CD4-positive, alpha-beta T cell (primary cell): ENCODE measurements at regions not wholly inside any gene's neighbourhood (a gene's known extent, or its start where the extent isn't known, plus 50 kb on each side); places are given as distances from the start of the nearest gene placed in this dataset.

Experiments
- ATAC-seq: fragments of 200-7000 bp; cut with Tn5 transposase; one replicate; pipeline ENCODE4 v1.10.0; 2022; ENCODE audit warnings: mild to moderate bottlenecking; ENCODE audit not compliant: poor library complexity
- CTCF ChIA-PET: fragments of 350-600 bp; sonication (Branson Sonifier 250); formaldehyde crosslinking; loops from one replicate; lab custom pipeline; 2021; ENCODE audit warnings: antibody characterized with exemption, inconsistent platforms; lab: Charles Lee
- POLR2A ChIA-PET: fragments of 350-600 bp; sonication (Branson Sonifier 250); formaldehyde crosslinking; loops from one replicate; lab custom pipeline; 2021; ENCODE audit warnings: antibody characterized with exemption, inconsistent platforms; lab: Charles Lee
- DNase-seq, 14 experiments: peaks; one replicate each; pipeline ENCODE4 v3.0.0-alpha.2; 2013 to 2020; ENCODE audit warnings: mixed read lengths in 2 of 14
- H3K27ac ChIP-seq, 2 donors: one replicate each; pipeline versions ENCODE4 v1.5.1 to v1.7.0; 2013; ENCODE audit warnings: low read length in 2 of 2, low read depth in 1 of 2, mild to moderate bottlenecking in 1 of 2
- H3K27me3 ChIP-seq, 2 experiments: 1 replicate in 1 of 2; 2 replicates in 1 of 2; pipeline versions ENCODE4 v1.6.1 to v1.7.0; 2013; ENCODE audit warnings: low read length in 2 of 2, control low read depth in 1 of 2, mild to moderate bottlenecking in 1 of 2, moderate library complexity in 1 of 2; ENCODE audit not compliant: insufficient read depth in 2 of 2, control insufficient read depth in 1 of 2
- H3K36me3 ChIP-seq: one replicate; pipeline ENCODE4 v1.6.1; 2013; ENCODE audit warnings: low read length, control low read depth; ENCODE audit not compliant: insufficient read depth
- H3K4me1 ChIP-seq: one replicate; pipeline ENCODE4 v1.6.1; 2013; ENCODE audit warnings: low read length, control low read depth; ENCODE audit not compliant: insufficient read depth
- H3K4me3 ChIP-seq: one replicate; pipeline ENCODE4 v1.5.1; 2013; ENCODE audit warnings: mild to moderate bottlenecking, low read length, moderate library complexity
- H3K9me3 ChIP-seq, 2 experiments: 1 replicate in 1 of 2; 2 replicates in 1 of 2; pipeline versions ENCODE4 v1.6.1 to v1.7.0; 2013; ENCODE audit warnings: low read length in 2 of 2, mild to moderate bottlenecking in 2 of 2, control low read depth in 1 of 2, moderate library complexity in 1 of 2; ENCODE audit not compliant: control insufficient read depth in 1 of 2, insufficient read depth in 1 of 2
- H3K27ac Mint-ChIP-seq: one replicate; pipeline ENCODE4 v1.8.0; 2020; ENCODE audit warnings: mixed read lengths
- H3K27me3 Mint-ChIP-seq: one replicate; pipeline ENCODE4 v1.8.0; 2021; ENCODE audit warnings: mixed read lengths
- H3K36me3 Mint-ChIP-seq: one replicate; pipeline ENCODE4 v1.8.0; 2021; ENCODE audit warnings: low read depth, mixed read lengths
- H3K4me1 Mint-ChIP-seq: one replicate; pipeline ENCODE4 v1.8.0; 2021; ENCODE audit warnings: low read depth, mixed read lengths
- H3K4me3 Mint-ChIP-seq: one replicate; pipeline ENCODE4 v1.8.0; 2020; ENCODE audit warnings: mild to moderate bottlenecking, mixed read lengths
- H3K9me3 Mint-ChIP-seq: one replicate; pipeline ENCODE4 v1.8.0; 2020; ENCODE audit warnings: mixed read lengths
- intact Hi-C, 2 experiments: fragments of 100-400 bp; cut with DNase I in 1 of 2; cut with micrococcal nuclease in 1 of 2; formaldehyde crosslinking; loops; one replicate each; pipeline versions ENCODE4 v1.15.1 to v1.9.0; 2023 to 2025; cut with DNase I, micrococcal nuclease
- TF ChIP-seq, protein P1 (sequence below): fragments of 200-600 bp; IDR thresholded peaks from one replicate; pipeline ENCODE4 v1.8.0; 2022; ENCODE audit warnings: antibody characterized with exemption, mild to moderate bottlenecking

DNA sequence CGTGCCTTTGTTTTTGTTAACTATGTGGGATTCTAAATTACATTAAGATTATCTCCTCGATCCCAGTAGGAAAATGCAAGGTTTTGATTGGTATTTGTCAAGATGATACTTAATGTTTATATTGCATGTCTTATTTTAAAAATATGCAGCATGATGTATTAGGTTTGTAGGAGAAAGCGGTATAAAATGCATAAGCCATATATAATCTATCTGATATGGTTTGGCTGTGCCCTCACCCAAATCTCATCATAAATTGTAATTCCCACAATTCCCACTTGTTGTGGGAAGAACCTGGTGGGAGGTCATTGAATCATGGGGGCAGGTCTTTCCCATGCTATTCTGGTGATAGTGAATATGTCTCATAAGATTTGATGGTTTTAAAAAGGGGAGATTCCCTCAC, 198.1 kb upstream of the NCAM2 start:
- H3K36me3 ChIP-seq = no peaks in the 10 kb centered on the region
- TF ChIP-seq, protein P1, sequence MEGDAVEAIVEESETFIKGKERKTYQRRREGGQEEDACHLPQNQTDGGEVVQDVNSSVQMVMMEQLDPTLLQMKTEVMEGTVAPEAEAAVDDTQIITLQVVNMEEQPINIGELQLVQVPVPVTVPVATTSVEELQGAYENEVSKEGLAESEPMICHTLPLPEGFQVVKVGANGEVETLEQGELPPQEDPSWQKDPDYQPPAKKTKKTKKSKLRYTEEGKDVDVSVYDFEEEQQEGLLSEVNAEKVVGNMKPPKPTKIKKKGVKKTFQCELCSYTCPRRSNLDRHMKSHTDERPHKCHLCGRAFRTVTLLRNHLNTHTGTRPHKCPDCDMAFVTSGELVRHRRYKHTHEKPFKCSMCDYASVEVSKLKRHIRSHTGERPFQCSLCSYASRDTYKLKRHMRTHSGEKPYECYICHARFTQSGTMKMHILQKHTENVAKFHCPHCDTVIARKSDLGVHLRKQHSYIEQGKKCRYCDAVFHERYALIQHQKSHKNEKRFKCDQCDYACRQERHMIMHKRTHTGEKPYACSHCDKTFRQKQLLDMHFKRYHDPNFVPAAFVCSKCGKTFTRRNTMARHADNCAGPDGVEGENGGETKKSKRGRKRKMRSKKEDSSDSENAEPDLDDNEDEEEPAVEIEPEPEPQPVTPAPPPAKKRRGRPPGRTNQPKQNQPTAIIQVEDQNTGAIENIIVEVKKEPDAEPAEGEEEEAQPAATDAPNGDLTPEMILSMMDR = no peak
- no peaks in the 10 kb centered on the region for H3K27me3 Mint-ChIP-seq
- H3K27ac ChIP-seq = no peak overlapping the region
- H3K4me3 Mint-ChIP-seq = no peak overlapping the region
- no peak for ATAC-seq
- peaks cover 2% of the 10 kb centered on the region for H3K9me3 Mint-ChIP-seq
- no peak overlapping the region for H3K27ac Mint-ChIP-seq
- no peaks in the 10 kb centered on the region for H3K36me3 Mint-ChIP-seq
- no peaks in the 10 kb centered on the region for H3K4me1 ChIP-seq
- no peak for DNase-seq
- POLR2A ChIA-PET = no interaction called here
- intact Hi-C loops = no loop called here
- CTCF ChIA-PET = no interaction called here
- H3K27me3 ChIP-seq = no peaks in the 10 kb centered on the region
- no peaks in the 10 kb centered on the region for H3K4me1 Mint-ChIP-seq
- no peak overlapping the region for H3K4me3 ChIP-seq
- H3K9me3 ChIP-seq = peaks cover 4 to 9% of the 10 kb centered on the region in 2 experiments

DNA sequence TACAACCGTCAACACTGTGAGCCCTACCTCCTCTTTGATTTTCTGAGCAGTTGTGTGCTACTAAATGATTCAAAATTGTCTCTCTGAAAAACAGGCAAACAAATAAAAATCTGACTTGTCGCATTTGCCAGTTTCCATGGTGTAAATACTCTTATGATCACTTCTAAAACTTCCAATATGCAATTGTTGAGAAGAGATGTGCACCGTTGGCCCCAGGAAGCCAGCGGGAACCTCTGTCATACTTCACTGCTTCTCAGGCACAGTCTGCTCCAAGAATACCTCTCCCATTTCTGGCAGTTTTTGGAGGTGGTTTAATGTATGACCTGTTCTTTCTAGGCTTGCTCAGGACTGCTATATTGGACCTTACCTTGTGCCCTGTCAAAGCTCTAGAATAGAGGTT, 196.0 kb upstream of the NCAM2 start:
- Histone ChIP-seq H3K9me3 (peaks cover 5 to 9% of the 10 kb centered on the region in 2 experiments), H3K27me3 (no peaks in the 10 kb centered on the region), H3K27ac (no peak overlapping the region), H3K36me3 (no peaks in the 10 kb centered on the region), H3K4me3 (no peak overlapping the region), H3K4me1 (no peaks in the 10 kb centered on the region)
- H3K4me1 Mint-ChIP-seq = no peaks in the 10 kb centered on the region
- POLR2A ChIA-PET = no interaction called here
- ATAC-seq (no peak), DNase-seq (no peak)
- no peaks in the 10 kb centered on the region for H3K36me3 Mint-ChIP-seq
- H3K9me3 Mint-ChIP-seq = no peaks in the 10 kb centered on the region
- no peaks in the 10 kb centered on the region for H3K27me3 Mint-ChIP-seq
- CTCF ChIA-PET = no interaction called here
- no peak overlapping the region for H3K27ac Mint-ChIP-seq
- TF ChIP-seq, protein P1 = no peak
- H3K4me3 Mint-ChIP-seq = no peak overlapping the region
- intact Hi-C loops = no loop called here

DNA sequence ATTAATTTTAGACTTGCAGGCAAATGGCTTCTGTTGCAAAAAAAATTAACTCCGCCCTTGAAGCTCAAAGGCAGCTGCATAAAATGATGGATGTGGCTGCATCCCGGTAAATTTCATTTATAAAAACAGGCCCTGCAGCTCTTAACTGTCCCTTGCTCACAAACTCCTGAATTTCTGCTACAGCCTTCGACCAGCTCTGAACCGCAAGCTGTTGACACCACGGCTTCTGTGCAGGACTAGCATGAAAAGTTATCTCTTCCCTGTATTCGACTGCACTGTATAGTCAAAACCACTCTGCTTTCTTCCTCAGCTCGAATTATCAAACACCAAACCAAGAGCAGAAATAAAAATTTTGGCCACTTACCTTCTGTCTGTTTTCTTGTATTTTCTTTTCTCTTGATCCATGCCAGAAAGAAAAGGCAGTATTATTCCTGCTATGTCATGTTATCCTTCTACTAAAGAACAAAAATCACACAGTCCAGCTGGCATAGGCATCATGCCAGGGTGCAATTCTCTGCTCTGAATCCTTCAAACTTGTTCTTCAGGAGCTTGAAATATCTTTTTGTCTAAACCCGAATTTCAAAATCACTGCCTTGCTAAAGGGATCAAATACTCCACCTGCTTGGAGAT, 195.5 kb upstream of the NCAM2 start:
- Mint-ChIP-seq H3K4me3 (no peak overlapping the region), H3K36me3 (no peaks in the 10 kb centered on the region), H3K4me1 (no peaks in the 10 kb centered on the region), H3K27me3 (no peaks in the 10 kb centered on the region), H3K9me3 (peaks cover 3% of the 10 kb centered on the region), H3K27ac (no peak overlapping the region)
- H3K9me3 ChIP-seq = peaks cover 5 to 9% of the 10 kb centered on the region in 2 experiments
- ChIA-PET CTCF (interaction anchor here (0.6 kb wide), 1 partner anchor 895 kb away, joined by 3 read pairs; no protein-coding TSS in a partner anchor), POLR2A (no interaction called here)
- DNase-seq = no peak
- TF ChIP-seq, protein P1 = no peak
- H3K36me3 ChIP-seq = no peaks in the 10 kb centered on the region
- no peaks in the 10 kb centered on the region for H3K27me3 ChIP-seq
- H3K4me3 ChIP-seq = no peak overlapping the region
- no peak for ATAC-seq
- intact Hi-C loops = no loop called here
- H3K4me1 ChIP-seq = no peaks in the 10 kb centered on the region
- no peak overlapping the region for H3K27ac ChIP-seq
